CD4-positive, alpha-beta T cell treated with Interleukin-6 for 4 hours (primary cell): ENCODE measurements at regions not wholly inside any gene's neighbourhood (a gene's known extent, or its start where the extent isn't known, plus 50 kb on each side); places are given as distances from the start of the nearest gene placed in this dataset.
"Not testable (repeated sequence)": the region's sequence is repeated elsewhere in the genome, so short reads cannot be mapped to it uniquely, and the experiment has no call there.

ENCODE experiments used
- DNase-seq: peaks from one replicate; pipeline ENCODE4 v3.0.0-alpha.2; 2020; ENCODE audit warnings: mixed read lengths

GRCh38 chr11:92168936-92169335, 55.7 kb upstream of the FAT3 start:
- DNase-seq = no peak

- DNase-seq = no peak
Measured at GRCh38 chr11:92167571-92167970, 57.0 kb upstream of the FAT3 start.

GRCh38 chr11:92166335-92166734, 58.3 kb upstream of the FAT3 start:
- DNase-seq = no peak

- DNase-seq = no peak
Measured at GRCh38 chr11:92163879-92164278, 60.7 kb upstream of the FAT3 start.

- no peak for DNase-seq
Measured at GRCh38 chr11:92162776-92163175, 61.8 kb upstream of the FAT3 start.

DNA sequence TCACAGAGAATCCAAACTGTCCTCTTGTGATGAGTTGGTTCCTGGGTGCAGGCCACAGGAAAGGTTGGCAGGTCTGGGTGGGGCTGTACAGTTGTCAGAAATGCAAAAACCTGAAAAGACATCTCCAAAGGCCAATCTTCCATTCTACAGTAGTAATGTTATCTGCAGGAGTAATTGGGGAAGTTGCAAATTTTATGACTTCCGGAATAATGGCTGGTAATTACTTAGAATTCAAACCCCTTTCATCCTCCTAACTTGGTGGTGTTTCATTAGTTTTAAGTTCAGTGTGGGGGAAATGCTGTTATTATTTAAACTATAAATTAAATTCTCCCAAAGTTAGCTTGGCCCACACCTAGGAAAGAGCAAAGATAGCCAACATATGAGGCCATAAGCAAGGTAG, 64.7 kb upstream of the FAT3 start:
- DNase-seq = no peak

DNA sequence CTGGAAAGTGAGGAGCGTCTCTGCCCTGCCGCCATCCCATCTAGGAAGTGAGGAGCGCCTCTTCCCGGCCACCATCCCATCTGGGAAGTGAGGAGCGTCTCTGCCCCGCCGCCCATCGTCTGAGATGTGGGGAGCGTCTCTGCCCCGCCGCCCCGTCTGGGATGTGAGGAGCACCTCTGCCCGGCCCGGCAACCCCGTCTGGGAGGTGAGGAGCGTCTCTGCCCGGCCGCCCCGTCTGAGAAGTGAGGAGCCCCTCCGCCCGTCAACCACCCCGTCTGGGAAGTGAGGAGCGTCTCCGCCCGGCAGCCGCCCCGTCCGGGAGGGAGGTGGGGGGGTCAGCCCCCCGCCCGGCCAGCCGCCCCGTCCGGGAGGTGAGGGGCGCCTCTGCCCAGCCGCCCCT, 67.2 kb upstream of the FAT3 start:
- DNase-seq = not testable (repeated sequence)

- DNase-seq = no peak
Measured at GRCh38 chr11:92154611-92155010, 70.0 kb upstream of the FAT3 start.

GRCh38 chr11:92154110-92154509, 70.5 kb upstream of the FAT3 start:
- DNase-seq = no peak

DNA sequence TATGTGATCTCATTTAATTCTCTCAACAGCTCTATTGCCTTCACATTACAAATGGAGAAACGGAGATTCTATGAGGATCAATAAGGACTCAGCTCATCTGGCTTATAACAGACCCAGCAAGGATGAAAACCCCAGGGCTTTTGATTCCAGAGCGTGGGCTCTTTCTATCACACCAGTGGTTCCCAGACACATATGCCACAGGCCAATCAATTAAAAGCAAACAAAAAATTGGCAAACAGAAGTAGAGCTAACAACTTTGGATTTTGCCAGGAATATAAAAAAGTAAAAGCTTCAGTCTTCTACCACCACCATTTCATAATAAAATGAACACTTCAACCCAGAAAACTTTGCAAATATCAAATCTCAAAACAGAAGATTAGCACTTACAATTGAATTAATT, 71.1 kb upstream of the FAT3 start:
- no peak for DNase-seq

- DNase-seq = no peak
Measured at GRCh38 chr11:92152245-92152644, 72.4 kb upstream of the FAT3 start.

DNA sequence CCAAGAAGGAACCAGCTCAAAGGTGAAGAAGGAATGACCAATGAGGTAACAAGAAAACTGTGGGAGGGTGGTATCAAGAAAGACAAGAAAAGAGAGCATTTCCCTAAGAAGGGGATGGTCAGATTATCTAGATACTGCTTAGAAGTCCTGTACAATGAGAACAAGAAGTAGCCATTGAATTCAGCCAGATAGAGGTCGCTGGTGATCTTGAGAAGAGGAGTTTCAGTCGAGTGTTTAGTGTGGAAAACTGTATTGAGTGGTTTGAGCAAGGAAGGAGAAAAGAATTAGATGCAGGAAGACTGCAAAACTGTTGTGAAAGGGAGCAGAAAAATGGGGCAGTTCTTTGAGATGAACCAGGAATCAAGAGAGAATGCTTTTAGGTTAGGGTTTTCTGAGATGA, 74.6 kb upstream of the FAT3 start:
- DNase-seq = no peak

GRCh38 chr11:92141725-92142124, 82.9 kb upstream of the FAT3 start:
- DNase-seq = no peak

GRCh38 chr11:92141159-92141558, 83.5 kb upstream of the FAT3 start:
- DNase-seq = no peak

DNA sequence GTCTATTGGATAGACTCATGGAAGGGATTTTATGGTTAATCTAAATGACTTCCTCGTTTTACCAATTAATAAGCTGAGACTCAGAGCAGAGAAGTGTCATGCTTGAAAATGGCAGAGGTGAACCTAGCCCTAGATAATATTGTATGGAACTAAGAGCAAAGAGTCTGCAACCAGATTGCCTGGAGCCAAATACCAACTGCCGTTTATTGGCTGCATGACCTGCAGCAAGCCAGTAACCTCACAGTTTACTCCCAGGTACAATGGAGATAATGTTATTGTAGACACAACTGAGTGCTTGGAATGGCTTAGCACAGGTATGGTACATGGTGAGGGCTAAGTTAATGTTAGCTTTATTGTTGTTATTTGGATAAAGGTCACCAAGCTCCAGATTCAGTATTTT, 84.6 kb upstream of the FAT3 start:
- no peak for DNase-seq

DNA sequence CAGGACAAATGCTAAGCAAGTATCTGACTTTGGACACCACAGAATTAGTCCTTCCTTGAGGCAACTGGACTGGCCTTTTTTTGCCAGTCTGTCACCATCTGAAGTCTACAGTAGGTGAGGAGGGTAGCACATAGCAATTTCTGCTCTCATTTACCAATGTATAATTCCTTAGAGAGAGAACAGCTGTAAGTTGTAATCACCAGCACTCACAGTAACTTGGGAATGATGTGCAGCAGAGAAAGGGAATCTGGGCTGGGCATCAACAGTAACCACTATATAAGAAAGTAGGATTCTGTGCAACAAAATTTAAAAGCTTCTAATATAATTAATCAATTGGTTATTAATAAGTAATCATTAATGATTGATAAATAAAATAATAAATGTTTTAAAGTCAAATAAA, 86.3 kb upstream of the FAT3 start:
- DNase-seq = no peak

DNA sequence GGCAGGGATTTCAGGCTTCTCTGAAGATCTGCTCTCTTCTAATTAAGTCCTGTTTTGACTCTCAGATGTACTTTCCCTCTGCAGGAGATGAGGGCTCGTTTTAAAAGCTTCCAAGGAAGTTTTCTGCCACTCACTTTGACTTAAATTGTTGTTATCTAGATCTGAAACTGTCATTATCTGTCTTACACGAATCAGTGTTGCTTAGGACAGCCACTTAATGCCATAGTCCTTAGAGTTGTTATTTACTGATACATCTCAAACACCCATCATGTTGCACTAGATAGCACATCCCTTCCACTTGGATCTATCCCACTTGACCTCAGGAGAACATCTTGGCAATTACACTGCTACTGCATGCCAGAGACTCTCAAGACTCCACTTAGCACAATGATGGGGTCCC, 86.9 kb upstream of the FAT3 start:
- no peak for DNase-seq

DNA sequence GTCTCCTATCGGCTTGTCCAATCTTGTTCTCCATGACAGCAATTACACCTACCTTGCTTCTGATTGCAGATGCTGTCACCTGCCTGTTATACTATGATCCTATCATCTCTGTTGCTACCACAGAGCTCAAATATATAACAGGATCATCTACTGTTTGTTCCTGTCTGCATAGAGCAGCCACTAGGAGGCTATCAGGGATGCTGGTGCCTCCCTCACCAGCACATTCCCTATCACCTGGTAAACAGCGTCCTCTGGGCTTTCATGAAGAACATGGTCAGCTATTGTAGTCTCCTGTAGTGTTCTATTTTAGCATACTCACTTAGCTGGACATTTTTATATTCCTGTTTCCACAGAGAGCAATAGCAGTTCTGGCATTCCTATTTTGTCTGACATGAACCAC, 87.8 kb upstream of the FAT3 start:
- no peak for DNase-seq

- no peak for DNase-seq
Measured at GRCh38 chr11:92131289-92131865, 93.2 kb upstream of the FAT3 start.

DNA sequence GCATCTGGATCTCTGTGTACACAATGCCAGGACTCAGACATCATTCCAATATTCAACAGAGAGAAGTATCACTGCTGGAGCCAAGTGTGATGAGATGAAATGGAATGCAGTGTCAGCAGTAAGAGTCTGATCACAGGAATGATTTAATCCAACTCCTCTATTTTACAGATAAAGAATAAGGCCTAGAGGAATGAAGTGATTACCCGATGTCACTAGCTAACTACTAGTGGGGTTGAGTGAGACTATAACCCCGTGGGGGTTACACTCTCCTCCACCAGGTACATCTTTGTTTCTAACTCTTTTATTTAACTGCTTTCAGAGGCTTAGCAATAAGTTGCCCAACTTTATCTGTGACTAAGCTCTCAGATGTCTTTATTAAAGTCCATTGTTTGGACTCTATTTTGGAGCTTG, 94.2 kb upstream of the FAT3 start:
- no peak for DNase-seq

DNA sequence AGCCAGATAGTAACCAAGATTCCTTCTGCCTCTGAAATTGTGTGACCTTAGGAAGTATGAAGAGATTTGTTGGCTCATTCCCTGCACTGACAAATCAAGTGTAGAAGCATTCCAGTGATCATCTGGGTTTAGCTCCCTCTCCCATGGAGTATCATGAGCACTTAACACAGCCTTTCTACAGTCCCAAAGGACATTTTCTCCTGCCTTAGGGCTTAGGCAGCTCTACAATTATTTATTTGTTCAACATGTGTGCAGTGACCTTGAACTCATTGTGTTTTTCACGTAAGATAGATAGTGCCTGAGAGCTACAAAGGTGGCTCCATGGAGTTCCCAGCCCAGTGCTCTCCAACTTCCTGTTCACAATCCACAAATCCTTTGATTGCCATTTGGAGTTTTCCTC, 94.8 kb upstream of the FAT3 start:
- no peak for DNase-seq

- no peak for DNase-seq
Measured at GRCh38 chr11:92128026-92128425, 96.6 kb upstream of the FAT3 start.

GRCh38 chr11:92125321-92125720, 99.3 kb upstream of the FAT3 start:
- no peak for DNase-seq

DNA sequence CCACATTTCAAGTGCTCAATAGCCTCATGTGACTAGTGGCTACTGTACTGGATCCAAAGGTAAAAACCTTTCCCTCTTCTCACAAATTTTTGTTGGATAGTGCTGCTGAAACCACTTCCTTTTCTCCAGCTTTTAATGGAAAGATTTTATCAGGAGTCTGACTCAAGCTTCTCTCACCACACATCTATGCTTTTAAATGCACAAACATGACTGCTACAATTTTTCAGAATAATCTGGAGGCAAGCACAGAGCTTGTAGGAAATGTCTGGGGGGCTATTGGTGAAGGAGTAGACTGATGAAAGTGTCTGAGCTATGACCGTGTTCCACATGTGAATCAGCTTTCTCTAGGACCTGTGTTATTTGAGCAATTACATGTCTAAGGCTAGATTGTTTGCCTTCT, 101.1 kb upstream of the FAT3 start:
- no peak for DNase-seq

DNA sequence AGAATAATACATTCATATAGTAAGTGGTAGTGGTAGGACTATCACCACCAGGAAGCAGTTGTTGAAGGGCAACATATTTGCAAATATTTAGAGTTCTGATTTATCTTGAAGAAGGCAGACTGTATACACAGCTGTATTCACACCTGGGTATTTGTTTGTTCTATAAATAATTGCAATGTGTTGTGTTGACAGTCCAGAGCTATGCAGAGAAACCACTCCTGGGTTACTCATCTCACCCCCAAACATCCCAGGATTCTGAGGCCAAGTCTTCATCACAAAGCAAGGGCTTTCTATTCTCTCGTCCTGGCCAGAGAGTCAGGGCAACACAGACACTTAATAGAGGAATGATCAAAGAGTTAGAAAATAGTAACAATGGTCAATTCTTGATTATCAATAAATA, 102.1 kb upstream of the FAT3 start:
- no peak for DNase-seq

DNA sequence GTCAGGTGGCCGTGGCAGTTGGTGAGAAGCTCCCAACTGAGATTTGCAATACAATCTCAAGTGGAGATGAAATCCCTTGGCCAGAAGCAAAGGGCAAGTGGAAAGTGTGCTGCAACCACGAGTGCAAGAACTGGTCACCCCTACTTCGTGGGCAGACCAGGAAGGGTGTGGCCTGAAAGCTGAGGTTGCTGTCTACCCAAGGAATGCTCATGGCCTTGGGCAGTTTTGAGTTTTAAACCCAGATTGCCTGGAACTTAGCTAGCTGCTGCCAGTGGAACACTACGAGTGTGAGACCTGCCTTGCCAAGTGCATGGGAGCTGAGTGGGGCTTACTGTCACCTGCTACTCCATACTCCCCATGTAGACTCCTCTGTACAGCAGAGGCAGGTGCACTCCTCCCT, 113.3 kb upstream of the FAT3 start:
- DNase-seq = no peak
